H1 (cell line): ENCODE measurements at regions not wholly inside any gene's neighbourhood (a gene's known extent, or its start where the extent isn't known, plus 50 kb on each side); places are given as distances from the start of the nearest gene placed in this dataset.

Experiments
- CTCF ChIA-PET: fragments of 300-600 bp; sonication (Branson Sonifier 250); formaldehyde crosslinking; loops from one replicate; lab custom pipeline; 2021; ENCODE audit not compliant: partially characterized antibody; lab: Charles Lee
- POLR2A ChIA-PET: fragments of 300-600 bp; sonication (Branson Sonifier 250); formaldehyde crosslinking; loops from one replicate; lab custom pipeline; 2021; ENCODE audit warnings: inconsistent platforms; ENCODE audit not compliant: partially characterized antibody; lab: Charles Lee
- DNase-seq, 2 experiments: peaks; one replicate each; pipeline versions ENCODE4 v3.0.0 to v3.0.0-alpha.2; 2010 to 2022; ENCODE audit warnings: low spot score in 2 of 2, low read depth in 1 of 2, mixed read lengths in 1 of 2
- FAIRE-seq: peaks from 2 replicates; lab custom pipeline; 2011; peaks lifted over from hg19 to GRCh38; lab: Jason Lieb, UNC
- H2AFZ ChIP-seq: 2 replicates; pipeline ENCODE4 v1.8.1; 2012; ENCODE audit warnings: low read length, inconsistent platforms
- H2AK5ac ChIP-seq: 2 replicates; pipeline ENCODE4 v1.6.1; 2013; ENCODE audit warnings: low read depth, low read length
- H2BK120ac ChIP-seq: replicated peaks from 2 replicates; pipeline ENCODE3; 2013; ENCODE audit warnings: low read depth, low read length, inconsistent platforms
- H2BK12ac ChIP-seq: 2 replicates; pipeline ENCODE4 v1.6.1; 2013; ENCODE audit warnings: low read depth, low read length
- H2BK15ac ChIP-seq: 2 replicates; pipeline ENCODE4 v1.6.1; 2013; ENCODE audit warnings: low read length
- H2BK20ac ChIP-seq: 2 replicates; pipeline ENCODE4 v1.6.1; 2013; ENCODE audit warnings: low read length
- H2BK5ac ChIP-seq: 2 replicates; pipeline ENCODE4 v1.6.1; 2013; ENCODE audit warnings: low read depth, low read length
- H3K14ac ChIP-seq: 2 replicates; pipeline ENCODE4 v1.6.1; 2013; ENCODE audit warnings: inconsistent platforms; ENCODE audit not compliant: insufficient read length
- H3K18ac ChIP-seq: 2 replicates; pipeline ENCODE4 v1.6.1; 2013; ENCODE audit warnings: low read length; ENCODE audit errors: extremely low read depth
- H3K23ac ChIP-seq: 2 replicates; pipeline ENCODE4 v1.6.1; 2013; ENCODE audit warnings: inconsistent platforms; ENCODE audit not compliant: insufficient read length
- H3K23me2 ChIP-seq: 2 replicates; pipeline ENCODE4 v1.6.1; 2013; ENCODE audit warnings: low read depth, low read length
- H3K27ac ChIP-seq: 2 replicates; pipeline ENCODE4 v1.6.1; 2011; ENCODE audit warnings: low read depth, low read length, inconsistent platforms
- H3K27me3 ChIP-seq, 4 experiments: replicated peaks in 1 of 4; 1 replicate in 1 of 4; 2 replicates in 3 of 4; pipeline versions ENCODE4 v1.6.1 to v1.8.1; 2011 to 2013; ENCODE audit warnings: low read length in 3 of 4, mild to moderate bottlenecking in 3 of 4, inconsistent platforms in 2 of 4, mixed read lengths in 2 of 4, moderate library complexity in 1 of 4; ENCODE audit not compliant: control insufficient read depth in 3 of 4, insufficient read depth in 3 of 4; ENCODE audit errors: extremely low read depth in 1 of 4
- H3K36me3 ChIP-seq, 4 experiments: 2 replicates each; pipeline versions ENCODE4 v1.6.1 to v1.8.1; 2011 to 2013; ENCODE audit warnings: mild to moderate bottlenecking in 4 of 4, low read length in 3 of 4, moderate library complexity in 2 of 4, control low read depth in 1 of 4, inconsistent platforms in 1 of 4; ENCODE audit not compliant: insufficient read depth in 4 of 4, control insufficient read depth in 2 of 4
- H3K4ac ChIP-seq: replicated peaks from 2 replicates; pipeline ENCODE3; 2013; ENCODE audit warnings: low read length, low read depth, mixed read lengths, inconsistent platforms; ENCODE audit not compliant: insufficient read length
- H3K4me1 ChIP-seq, 4 experiments: replicated peaks in 1 of 4; 1 replicate in 1 of 4; 2 replicates in 3 of 4; pipeline versions ENCODE4 v1.6.1 to v1.8.1; 2011 to 2013; ENCODE audit warnings: low read length in 3 of 4, inconsistent platforms in 2 of 4, mixed read lengths in 1 of 4; ENCODE audit not compliant: insufficient read depth in 4 of 4, control insufficient read depth in 3 of 4
- H3K4me2 ChIP-seq, 2 experiments: 2 replicates each; pipeline versions ENCODE4 v1.6.1 to v1.8.1; 2011 to 2013; ENCODE audit warnings: low read depth in 2 of 2, low read length in 2 of 2, control low read depth in 1 of 2, inconsistent platforms in 1 of 2, mild to moderate bottlenecking in 1 of 2; ENCODE audit not compliant: insufficient read depth in 1 of 2
- H3K4me3 ChIP-seq, 4 experiments: fragments of 200-600, 300-600 bp in 1 of 4; sonication (generic), shearing (Covaris generic), sonication (Bioruptor Twin) in 1 of 4; 2 replicates each; pipeline versions ENCODE4 v1.5.1 to v1.8.1; 2011 to 2016; ENCODE audit warnings: low read length in 4 of 4, low read depth in 3 of 4, control low read depth in 2 of 4, inconsistent platforms in 2 of 4, mild to moderate bottlenecking in 2 of 4, mixed read lengths in 1 of 4, moderate library complexity in 1 of 4; ENCODE audit not compliant: insufficient read depth in 2 of 4; ENCODE audit errors: extremely low read depth in 1 of 4
- H3K56ac ChIP-seq: replicated peaks from 2 replicates; pipeline ENCODE3; 2013; ENCODE audit warnings: low read depth, mild to moderate bottlenecking, mixed read lengths, low read length, inconsistent platforms; ENCODE audit not compliant: insufficient read length
- H3K79me1 ChIP-seq: 2 replicates; pipeline ENCODE4 v1.6.1; 2013; ENCODE audit warnings: low read depth, low read length, control low read depth
- H3K79me2 ChIP-seq, 2 experiments: 2 replicates each; pipeline versions ENCODE4 v1.6.1 to v1.8.1; 2012 to 2013; ENCODE audit warnings: low read length in 2 of 2, mild to moderate bottlenecking in 2 of 2, inconsistent platforms in 1 of 2; ENCODE audit not compliant: insufficient read depth in 2 of 2, control insufficient read depth in 1 of 2
- H3K9ac ChIP-seq, 4 experiments: replicated peaks in 1 of 4; 1 replicate in 1 of 4; 2 replicates in 3 of 4; pipeline versions ENCODE4 v1.6.1 to v1.8.1; 2011 to 2013; ENCODE audit warnings: low read depth in 3 of 4, low read length in 3 of 4, control low read depth in 2 of 4, mild to moderate bottlenecking in 2 of 4, moderate library complexity in 2 of 4, inconsistent platforms in 1 of 4; ENCODE audit errors: extremely low read depth in 1 of 4
- H3K9me3 ChIP-seq, 2 experiments: 2 replicates each; pipeline versions ENCODE4 v1.6.1 to v1.8.1; 2012 to 2013; ENCODE audit warnings: mild to moderate bottlenecking in 2 of 2, moderate library complexity in 2 of 2, control low read depth in 1 of 2, inconsistent platforms in 1 of 2, low read depth in 1 of 2, low read length in 1 of 2, mixed read lengths in 1 of 2; ENCODE audit not compliant: insufficient read depth in 2 of 2
- H4K20me1 ChIP-seq, 2 experiments: replicated peaks in 1 of 2; 2 replicates each; pipeline versions ENCODE3 to v1.8.1; 2011 to 2013; ENCODE audit warnings: inconsistent platforms in 2 of 2, low read length in 2 of 2, mild to moderate bottlenecking in 1 of 2; ENCODE audit not compliant: insufficient read depth in 2 of 2, control insufficient read depth in 1 of 2
- H4K5ac ChIP-seq: 2 replicates; pipeline ENCODE4 v1.6.1; 2013; ENCODE audit warnings: low read length, low read depth, mixed read lengths, inconsistent platforms; ENCODE audit not compliant: insufficient read length
- H4K8ac ChIP-seq: 2 replicates; pipeline ENCODE4 v1.8.0; 2013; ENCODE audit warnings: mild to moderate bottlenecking, moderate library complexity, low read length, inconsistent platforms; ENCODE audit not compliant: insufficient read depth; ENCODE audit errors: extremely low read depth
- H4K91ac ChIP-seq: replicated peaks from 2 replicates; pipeline ENCODE3; 2013; ENCODE audit warnings: low read length, mixed read lengths, inconsistent platforms; ENCODE audit not compliant: insufficient read length
- KDM5A ChIP-seq: fragments of 200-600 bp; IDR thresholded peaks from 2 replicates; pipeline ENCODE4 v1.7.1; 2012; ENCODE audit warnings: mild to moderate bottlenecking, low read length, inconsistent platforms, mixed read lengths
- SAP30 ChIP-seq: fragments of 300-600 bp; sonication (generic); IDR thresholded peaks from 2 replicates; pipeline ENCODE4 v1.7.1; 2012; ENCODE audit warnings: low read length, moderate library complexity, mild to moderate bottlenecking, inconsistent platforms; ENCODE audit not compliant: insufficient read depth, insufficient replicate concordance
- WGBS, 2 experiments: shearing (Covaris generic) in 1 of 2; methylation state at CpG; one replicate each; pipeline versions ENCODE4 v1.1.6 to v1.1.7; 2013 to 2015; ENCODE audit warnings: low lambda C conversion rate in 2 of 2, mixed read lengths in 2 of 2, inconsistent platforms in 1 of 2, low coverage in 1 of 2, missing lambda C conversion rate in 1 of 2; ENCODE audit not compliant: insufficient replicate concordance in 2 of 2, insufficient coverage in 1 of 2, insufficient read length in 1 of 2; ENCODE audit errors: extremely low coverage in 1 of 2, missing lambda C conversion rate in 1 of 2; 5-methylcytosine and 5-hydroxymethylcytosine counted together

DNA sequence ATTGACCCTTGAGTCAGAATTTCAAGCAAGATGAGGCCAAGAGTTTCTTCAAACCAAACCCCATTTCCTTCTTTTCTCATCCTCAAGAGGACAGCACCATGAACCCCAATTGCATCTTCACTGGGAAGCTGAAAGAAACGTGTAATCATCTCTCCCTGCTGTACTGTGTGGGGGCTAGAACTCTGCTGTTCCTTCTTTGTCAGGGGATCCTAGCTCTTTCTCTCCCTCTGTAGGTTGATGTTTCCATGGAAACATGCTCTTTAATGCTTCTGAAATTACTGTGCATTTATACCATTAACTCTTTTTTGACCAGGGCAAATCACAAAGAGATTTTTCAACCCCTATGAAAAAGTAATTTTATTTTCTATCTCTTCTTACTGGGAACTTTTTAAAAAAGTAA is 295.1 kb downstream of the GRIN2B start:
- WGBS, 2 experiments = 85% methylated on average over 1 of the region's 1 CpG; no CpG with 5 or more reads in 1 of the 2 experiments
- no peak overlapping the region for H3K4ac ChIP-seq
- H2BK120ac ChIP-seq = no peak overlapping the region
- no peak overlapping the region for H3K23ac ChIP-seq
- no peak overlapping the region for H3K56ac ChIP-seq
- no peak for FAIRE-seq
- no peak overlapping the region for H3K14ac ChIP-seq
- H3K9me3 ChIP-seq = no peaks in the 10 kb centered on the region
- H3K23me2 ChIP-seq = peaks cover 2% of the 10 kb centered on the region; the same call in 1 of the 2 replicates
- no peak overlapping the region for H3K18ac ChIP-seq
- H3K27ac ChIP-seq = no peak overlapping the region
- POLR2A ChIA-PET = no interaction called here
- no peaks in the 10 kb centered on the region for H3K4me1 ChIP-seq
- H4K20me1 ChIP-seq = no peaks in the 10 kb centered on the region
- CTCF ChIA-PET = no interaction called here
- H4K91ac ChIP-seq = no peak overlapping the region
- H3K27me3 ChIP-seq = no peaks in the 10 kb centered on the region
- H2BK5ac ChIP-seq = no peak overlapping the region
- H2BK20ac ChIP-seq = no peak overlapping the region
- TF ChIP-seq SAP30 = no peak
- no peak for TF ChIP-seq KDM5A
- TF ChIP-seq, all 59 proteins: peak for 0
- Histone ChIP-seq H4K5ac (no peak overlapping the region), H3K36me3 (no peaks in the 10 kb centered on the region), H2AFZ (no peak overlapping the region), H3K9ac (no peak overlapping the region), H3K79me2 (no peaks in the 10 kb centered on the region), H3K4me3 (no peak overlapping the region), H2BK15ac (no peak overlapping the region), H3K4me2 (no peak overlapping the region), H3K79me1 (no peaks in the 10 kb centered on the region), H2AK5ac (no peak overlapping the region), H2BK12ac (no peak overlapping the region), H4K8ac (no peak overlapping the region)
- DNase-seq = no peak
